ENCODE measurements at regions not wholly inside any gene's neighbourhood (a gene's known extent, or its start where the extent isn't known, plus 50 kb on each side); places are given as distances from the start of the nearest gene placed in this dataset.

GRCh38 chr2:14358339-14358738 lies 274.2 kb upstream of the LRATD1 start:
- Histone ChIP-seq H3K27ac (no peak overlapping the region), H3K4me3 (no peak overlapping the region)
- TF ChIP-seq CTCF (IDR thresholded peaks at IDR 0.05) = no peak
- DNase-seq (ENCODE audit: low spot score) = no peak

GRCh38 chr2:14358774-14359173 lies 273.7 kb upstream of the LRATD1 start:
- no peak for TF ChIP-seq CTCF (IDR thresholded peaks at IDR 0.05)
- peak; percentile 60 for DNase-seq (ENCODE audit: low spot score)
- Histone ChIP-seq H3K4me3 (no peak overlapping the region), H3K27ac (no peak overlapping the region)

- H3K27ac ChIP-seq = no peak overlapping the region
- DNase-seq (ENCODE audit: low spot score) = no peak
- TF ChIP-seq CTCF (IDR thresholded peaks at IDR 0.05) = no peak
- no peak overlapping the region for H3K4me3 ChIP-seq
These were observed 269.4 kb upstream of the LRATD1 start for GRCh38 chr2:14363137-14363536.

- no peak for DNase-seq (ENCODE audit: low spot score)
- TF ChIP-seq CTCF (IDR thresholded peaks at IDR 0.05) = no peak
- no peak overlapping the region for H3K27ac ChIP-seq
- no peak overlapping the region for H3K4me3 ChIP-seq
These were observed 268.5 kb upstream of the LRATD1 start for GRCh38 chr2:14363976-14364375.

GRCh38 chr2:14364471-14364870 lies 268.0 kb upstream of the LRATD1 start:
- DNase-seq (ENCODE audit: low spot score) = no peak
- Histone ChIP-seq H3K4me3 (no peak overlapping the region), H3K27ac (no peak overlapping the region)
- no peak for TF ChIP-seq CTCF (IDR thresholded peaks at IDR 0.05)

- TF ChIP-seq CTCF (IDR thresholded peaks at IDR 0.05) = no peak
- no peak for DNase-seq (ENCODE audit: low spot score)
- Histone ChIP-seq H3K27ac (no peak overlapping the region), H3K4me3 (no peak overlapping the region)
These were observed 247.5 kb upstream of the LRATD1 start for GRCh38 chr2:14385043-14385442.

GRCh38 chr2:14387332-14387731 lies 245.2 kb upstream of the LRATD1 start:
- Histone ChIP-seq H3K27ac (no peak overlapping the region), H3K4me3 (no peak overlapping the region)
- no peak for TF ChIP-seq CTCF (IDR thresholded peaks at IDR 0.05)
- DNase-seq (ENCODE audit: low spot score) = no peak

Measured in coronary artery (tissue), 2 donors.